GM12865 (cell line): ENCODE measurements at regions not wholly inside any gene's neighbourhood (a gene's known extent, or its start where the extent isn't known, plus 50 kb on each side); places are given as distances from the start of the nearest gene placed in this dataset.
"Not testable (repeated sequence)": the region's sequence is repeated elsewhere in the genome, so short reads cannot be mapped to it uniquely, and the experiment has no call there.

ENCODE experiments used
- DNase-seq: peaks from one replicate; pipeline ENCODE4 v3.0.0; 2010; ENCODE audit warnings: low read depth
- H3K4me3 ChIP-seq: 2 replicates; pipeline ENCODE4 v1.5.1; 2011; ENCODE audit warnings: mild to moderate bottlenecking, low read depth, low read length, control low read depth
- TF ChIP-seq, protein P1 (sequence below): IDR thresholded peaks from 2 replicates; pipeline ENCODE4 v1.5.1; 2011; ENCODE audit warnings: low read length, control low read depth, low read depth, inconsistent platforms; ENCODE audit not compliant: insufficient read depth; ENCODE audit errors: missing control alignments

DNA sequence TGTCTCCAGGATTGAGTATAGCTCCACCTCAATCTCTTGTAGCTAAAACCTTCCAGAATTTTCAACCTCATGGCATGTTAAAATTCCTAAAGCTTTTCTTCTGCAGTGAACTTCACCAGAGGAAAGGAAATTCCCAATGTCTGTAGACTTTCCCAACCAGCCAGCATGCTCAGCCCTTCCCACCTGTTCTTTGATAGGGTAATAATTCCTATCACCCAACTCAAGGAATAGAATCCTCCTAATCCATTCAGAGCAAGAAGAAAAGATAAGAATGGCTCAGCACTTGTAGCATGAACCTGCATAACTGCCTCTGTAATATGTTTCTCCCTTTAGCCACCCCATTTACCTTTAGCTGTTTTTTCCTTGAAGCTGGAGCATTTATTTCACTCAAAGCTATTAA, 301.8 kb upstream of the GADL1 start:
- TF ChIP-seq, protein P1, sequence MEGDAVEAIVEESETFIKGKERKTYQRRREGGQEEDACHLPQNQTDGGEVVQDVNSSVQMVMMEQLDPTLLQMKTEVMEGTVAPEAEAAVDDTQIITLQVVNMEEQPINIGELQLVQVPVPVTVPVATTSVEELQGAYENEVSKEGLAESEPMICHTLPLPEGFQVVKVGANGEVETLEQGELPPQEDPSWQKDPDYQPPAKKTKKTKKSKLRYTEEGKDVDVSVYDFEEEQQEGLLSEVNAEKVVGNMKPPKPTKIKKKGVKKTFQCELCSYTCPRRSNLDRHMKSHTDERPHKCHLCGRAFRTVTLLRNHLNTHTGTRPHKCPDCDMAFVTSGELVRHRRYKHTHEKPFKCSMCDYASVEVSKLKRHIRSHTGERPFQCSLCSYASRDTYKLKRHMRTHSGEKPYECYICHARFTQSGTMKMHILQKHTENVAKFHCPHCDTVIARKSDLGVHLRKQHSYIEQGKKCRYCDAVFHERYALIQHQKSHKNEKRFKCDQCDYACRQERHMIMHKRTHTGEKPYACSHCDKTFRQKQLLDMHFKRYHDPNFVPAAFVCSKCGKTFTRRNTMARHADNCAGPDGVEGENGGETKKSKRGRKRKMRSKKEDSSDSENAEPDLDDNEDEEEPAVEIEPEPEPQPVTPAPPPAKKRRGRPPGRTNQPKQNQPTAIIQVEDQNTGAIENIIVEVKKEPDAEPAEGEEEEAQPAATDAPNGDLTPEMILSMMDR: no peak
- no peak overlapping the region for H3K4me3 ChIP-seq
- no peak for DNase-seq

DNA sequence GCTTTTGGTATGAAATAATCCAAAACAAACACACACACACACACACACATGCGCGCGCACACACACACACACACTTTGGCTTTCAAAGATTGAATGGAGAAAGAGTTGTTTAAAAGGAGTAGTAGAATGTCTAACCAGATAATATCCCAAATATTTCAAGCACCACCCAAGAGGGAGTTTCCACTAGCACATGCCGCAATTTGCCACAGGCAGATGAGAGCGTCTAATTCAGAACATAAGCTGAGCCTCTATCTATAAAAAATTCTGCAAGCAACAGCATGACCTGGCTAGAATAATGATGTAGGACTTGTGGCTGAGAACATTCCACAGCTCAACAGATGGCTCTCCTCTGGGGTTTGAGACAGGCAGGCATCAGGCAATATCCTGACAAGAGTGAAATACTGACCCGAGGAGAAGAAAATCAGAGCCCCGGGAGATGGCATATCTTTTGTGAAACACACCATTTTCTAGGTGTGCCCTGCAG, 302.5 kb upstream of the GADL1 start:
- DNase-seq: no peak
- TF ChIP-seq, protein P1: no peak
- H3K4me3 ChIP-seq: no peak overlapping the region

DNA sequence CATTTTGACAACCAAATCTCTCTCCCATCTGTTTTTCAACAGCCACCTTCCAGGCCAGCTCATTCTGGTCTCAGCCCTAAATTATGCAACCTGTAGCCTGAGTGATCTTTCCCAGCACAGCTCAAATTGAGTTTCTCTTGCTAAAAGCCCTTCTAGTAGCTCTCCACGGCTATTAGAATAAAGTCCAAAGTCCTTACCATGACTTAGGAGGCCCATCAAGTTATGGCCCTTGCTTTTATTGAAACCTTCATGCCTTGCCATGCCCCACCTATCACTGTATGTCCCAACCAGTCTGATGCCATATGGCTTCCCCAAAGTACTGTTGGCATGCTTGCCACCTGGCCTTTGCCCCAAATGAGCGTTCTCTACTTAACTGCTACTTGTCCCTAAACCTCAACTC, 303.5 kb upstream of the GADL1 start:
- no peak overlapping the region for H3K4me3 ChIP-seq
- DNase-seq: no peak
- TF ChIP-seq, protein P1: no peak

DNA sequence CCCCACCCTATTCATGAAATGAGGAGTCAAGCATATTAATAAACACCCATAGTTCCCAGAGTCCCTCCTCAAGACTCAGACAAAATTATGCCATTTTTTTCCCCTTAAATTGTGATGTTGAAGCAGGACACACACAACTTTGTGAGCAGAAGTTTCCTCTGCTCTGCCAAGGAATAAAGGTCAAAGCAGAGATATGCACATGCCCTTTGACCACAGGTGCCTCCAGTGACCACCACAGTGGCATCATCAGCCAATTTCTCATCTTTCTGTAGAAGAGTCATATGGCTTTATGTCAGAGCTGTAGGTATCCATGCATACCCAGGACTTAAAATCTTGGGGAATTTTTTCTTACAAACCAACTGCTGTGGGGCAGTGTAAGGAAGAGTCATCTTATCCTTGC, 304.4 kb upstream of the GADL1 start:
- TF ChIP-seq, protein P1: no peak
- no peak overlapping the region for H3K4me3 ChIP-seq
- no peak for DNase-seq

DNA sequence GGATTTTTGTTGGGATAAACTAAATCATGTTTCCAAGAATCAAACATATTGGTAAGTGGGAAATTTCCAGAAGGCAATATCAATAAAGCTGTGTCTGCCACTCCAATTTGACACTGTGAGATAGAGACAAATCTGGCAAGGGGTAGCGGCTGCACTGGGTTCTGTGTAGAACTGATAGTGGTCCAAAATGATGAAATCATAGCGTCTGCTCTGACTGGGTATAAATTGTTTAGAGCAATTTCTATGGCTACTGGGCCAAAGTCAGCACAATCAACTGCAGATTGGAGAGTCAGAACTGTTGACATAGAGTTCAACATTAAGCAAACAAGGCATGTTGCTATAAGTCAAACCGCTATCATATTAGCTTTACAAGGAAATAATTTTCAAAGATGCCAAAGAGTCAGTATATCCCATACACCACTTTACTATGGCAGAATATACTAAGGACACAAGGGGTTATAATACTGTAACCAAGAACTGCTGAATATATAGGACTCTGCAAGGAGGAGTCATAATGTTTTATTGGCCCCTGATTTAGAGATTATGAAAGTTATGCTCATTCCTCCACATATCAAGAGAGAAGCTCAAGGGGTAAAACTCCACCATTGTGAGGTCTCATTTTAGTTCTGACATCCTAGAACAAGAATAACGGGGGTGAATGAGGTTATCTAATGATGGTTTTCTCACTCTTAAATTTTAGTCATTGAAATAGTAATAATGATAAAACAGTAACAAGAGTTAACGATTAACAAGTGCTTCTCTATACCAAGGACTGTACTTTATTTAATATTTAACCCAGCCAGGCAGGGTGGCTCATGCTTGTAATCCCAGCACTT, 309.7 kb upstream of the GADL1 start:
- DNase-seq: no peak
- TF ChIP-seq, protein P1: no peak
- H3K4me3 ChIP-seq: no peak overlapping the region

DNA sequence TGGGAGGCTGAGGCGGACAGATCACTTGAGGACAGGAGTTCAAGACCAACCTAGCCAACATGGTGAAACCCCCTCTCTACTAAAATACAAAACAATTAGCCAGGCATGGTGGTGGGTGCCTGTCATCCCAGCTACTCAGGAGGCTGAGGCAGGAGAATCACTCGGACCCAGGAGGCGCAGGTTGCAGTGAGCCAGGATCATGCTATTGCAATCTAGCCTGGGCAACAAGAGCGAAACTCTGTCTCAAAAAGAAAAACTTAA, 310.3 kb upstream of the GADL1 start:
- not testable (repeated sequence) for H3K4me3 ChIP-seq, DNase-seq

DNA sequence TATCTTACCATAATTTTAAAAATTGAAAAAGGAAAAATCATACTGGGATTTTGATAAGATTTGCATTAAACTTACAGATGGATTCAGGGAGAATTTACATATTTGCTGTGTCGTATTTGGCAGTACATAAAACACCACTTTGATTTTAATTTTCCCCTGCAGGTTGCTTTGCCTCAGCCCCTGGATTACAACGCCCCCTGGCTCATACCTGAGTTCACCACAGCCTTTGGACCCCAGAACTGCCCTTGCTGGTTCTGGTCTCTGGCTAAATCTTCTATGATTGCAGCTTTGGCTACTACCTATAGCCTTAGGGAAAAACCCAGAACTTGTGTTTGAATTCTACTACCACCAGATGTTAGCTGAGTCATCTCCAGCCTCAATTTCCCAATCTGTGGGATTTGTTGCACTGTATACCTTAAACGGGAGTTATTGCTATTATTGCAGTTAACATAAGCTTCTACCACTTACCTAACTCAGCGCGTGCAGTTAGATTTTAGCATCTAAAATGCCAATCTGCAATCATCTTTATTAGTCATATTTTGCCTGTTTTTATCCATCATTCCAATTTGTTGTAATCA, 315.7 kb upstream of the GADL1 start:
- TF ChIP-seq, protein P1: no peak
- no peak overlapping the region for H3K4me3 ChIP-seq
- no peak for DNase-seq
